Prostate gland (tissue), 2 donors: ENCODE measurements at regions not wholly inside any gene's neighbourhood (a gene's known extent, or its start where the extent isn't known, plus 50 kb on each side); places are given as distances from the start of the nearest gene placed in this dataset.

Experiments used
- POLR2A ChIP-seq: fragments of 450-650 bp; IDR thresholded peaks from one replicate; pipeline ENCODE4 v1.6.1; 2016; ENCODE audit warnings: antibody characterized with exemption, mild to moderate bottlenecking
- POLR2AphosphoS5 ChIP-seq: sonication (generic); formaldehyde crosslinking; IDR thresholded peaks from one replicate; pipeline ENCODE4 v1.6.1; 2017; ENCODE audit warnings: antibody characterized with exemption
- TF ChIP-seq, protein P1 (sequence below), 4 experiments: fragments of 200-600 bp in 2 of 4; fragments of 450-650 bp in 2 of 4; sonication (generic) in 2 of 4; IDR thresholded peaks; 1 replicate in 3 of 4; 2 replicates in 1 of 4; pipeline ENCODE4 v1.5.1; 2016 to 2019; ENCODE audit warnings: antibody characterized with exemption in 4 of 4, mild to moderate bottlenecking in 2 of 4, moderate library complexity in 2 of 4

DNA sequence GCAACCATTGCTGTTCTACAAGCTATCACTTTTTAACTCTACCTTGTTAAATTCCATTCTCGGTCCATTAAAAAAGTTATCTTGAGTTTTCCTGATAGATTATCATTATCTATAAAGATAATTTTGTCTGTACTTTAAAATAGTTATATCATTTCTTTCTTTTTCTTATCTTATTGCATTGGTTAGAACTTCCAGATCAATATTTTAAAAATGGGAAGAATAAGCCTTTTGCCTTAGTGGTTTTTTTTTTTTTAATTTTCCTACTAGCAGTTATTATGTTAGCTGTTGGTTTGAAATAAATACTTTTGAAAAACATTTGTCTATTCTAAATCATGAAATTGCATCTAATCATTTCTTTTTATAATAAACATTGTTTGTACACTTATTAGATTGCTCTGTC, 71.0 kb upstream of the ATF3 start:
- TF ChIP-seq, protein P1, sequence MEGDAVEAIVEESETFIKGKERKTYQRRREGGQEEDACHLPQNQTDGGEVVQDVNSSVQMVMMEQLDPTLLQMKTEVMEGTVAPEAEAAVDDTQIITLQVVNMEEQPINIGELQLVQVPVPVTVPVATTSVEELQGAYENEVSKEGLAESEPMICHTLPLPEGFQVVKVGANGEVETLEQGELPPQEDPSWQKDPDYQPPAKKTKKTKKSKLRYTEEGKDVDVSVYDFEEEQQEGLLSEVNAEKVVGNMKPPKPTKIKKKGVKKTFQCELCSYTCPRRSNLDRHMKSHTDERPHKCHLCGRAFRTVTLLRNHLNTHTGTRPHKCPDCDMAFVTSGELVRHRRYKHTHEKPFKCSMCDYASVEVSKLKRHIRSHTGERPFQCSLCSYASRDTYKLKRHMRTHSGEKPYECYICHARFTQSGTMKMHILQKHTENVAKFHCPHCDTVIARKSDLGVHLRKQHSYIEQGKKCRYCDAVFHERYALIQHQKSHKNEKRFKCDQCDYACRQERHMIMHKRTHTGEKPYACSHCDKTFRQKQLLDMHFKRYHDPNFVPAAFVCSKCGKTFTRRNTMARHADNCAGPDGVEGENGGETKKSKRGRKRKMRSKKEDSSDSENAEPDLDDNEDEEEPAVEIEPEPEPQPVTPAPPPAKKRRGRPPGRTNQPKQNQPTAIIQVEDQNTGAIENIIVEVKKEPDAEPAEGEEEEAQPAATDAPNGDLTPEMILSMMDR (IDR thresholded peaks at IDR 0.05) = no peak
- no peak for TF ChIP-seq POLR2A
- no peak for TF ChIP-seq POLR2AphosphoS5
